Adrenal gland (tissue), 9 donors: ENCODE measurements at regions not wholly inside any gene's neighbourhood (a gene's known extent, or its start where the extent isn't known, plus 50 kb on each side); places are given as distances from the start of the nearest gene placed in this dataset.

Source experiments
- DNase-seq, 7 donors: peaks; one replicate each; pipeline ENCODE4 v3.0.0-alpha.2; 2019 to 2020
- H3K27ac ChIP-seq, 5 donors: fragments of 200-600 bp; sonication (generic) in 4 of 5; 1 replicate in 3 of 5; 2 replicates in 2 of 5; pipeline versions ENCODE4 v1.5.1 to v1.8.0; 2016 to 2020; ENCODE audit warnings: mild to moderate bottlenecking in 1 of 5
- H3K27me3 ChIP-seq: fragments of 200-600 bp; 2 replicates; pipeline ENCODE4 v1.8.0; 2021
- H3K36me3 ChIP-seq, 2 donors: fragments of 200-600 bp; replicated peaks in 1 of 2; 1 replicate in 1 of 2; 2 replicates in 1 of 2; pipeline versions ENCODE4 v1.5.1 to v1.8.0; 2018 to 2022
- H3K4me1 ChIP-seq, 2 donors: fragments of 200-600 bp; replicated peaks in 1 of 2; 1 replicate in 1 of 2; 2 replicates in 1 of 2; pipeline versions ENCODE4 v1.5.1 to v1.8.0; 2018 to 2021
- H3K4me3 ChIP-seq, 4 donors: fragments of 200-600 bp; sonication (generic) in 3 of 4; one replicate each; pipeline ENCODE4 v1.5.1; 2016 to 2018
- H3K9me3 ChIP-seq, 3 donors: fragments of 200-600 bp; sonication (generic) in 1 of 3; replicated peaks in 1 of 3; 1 replicate in 2 of 3; 2 replicates in 1 of 3; pipeline versions ENCODE4 v1.5.1 to v1.8.0; 2016 to 2021
- CTCF ChIP-seq, 6 experiments: fragments of 450-650 bp in 4 of 6; fragments of 200-600 bp in 2 of 6; sonication (generic) in 1 of 6; IDR thresholded peaks; 1 replicate in 5 of 6; 2 replicates in 1 of 6; pipeline versions ENCODE4 v1.5.1 to v1.8.0; 2016 to 2021; ENCODE audit warnings: antibody characterized with exemption in 6 of 6, mild to moderate bottlenecking in 2 of 6, moderate library complexity in 1 of 6
- POLR2A ChIP-seq, 2 donors: fragments of 450-650 bp; IDR thresholded peaks; one replicate each; pipeline ENCODE4 v1.6.1; 2017; ENCODE audit warnings: antibody characterized with exemption in 2 of 2, mild to moderate bottlenecking in 2 of 2, moderate library complexity in 1 of 2
- WGBS, 4 donors: extraction: QIAGEN DNeasy Blood & Tissue Kit in 2 of 4; methylation state at CpG; one replicate each; pipeline versions ENCODE4 v1.1.5 to v1.1.7; 2013 to 2017; 5-methylcytosine and 5-hydroxymethylcytosine counted together
- intact Hi-C, 2 donors: fragments of 100-400 bp; cut with DNase I; formaldehyde crosslinking; loops; one replicate each; pipeline versions ENCODE4 v1.14.1 to v1.15.0; 2022 to 2023
- small RNA-seq, 2 donors: library from RNA; depleted of rRNA; stranded (forward); fragments of <200 nt; gene quantifications; one replicate each; pipeline ENCODE3, GENCODE V24; 2016
- donor health status: healthy with polysubstance abuse.
- donor health status: Bipolar disorder and iron deficiency.
- donor health status: DM: yes; HTN: yes; CAD: no.
- donor health status: DM: no; HTN: no; CAD: no.
- donor health status: DM: no; HTN: no; CAD: no.

- Histone ChIP-seq H3K9me3 (no peaks in the 10 kb centered on the region), H3K27ac (no peak overlapping the region), H3K27me3 (no peaks in the 10 kb centered on the region), H3K36me3 (no peaks in the 10 kb centered on the region), H3K4me1 (no peaks in the 10 kb centered on the region), H3K4me3 (no peak overlapping the region)
- 51 to 57% (median 53%) methylated on average over 4 of the region's 4 CpGs for WGBS, 4 donors
- no peak for DNase-seq
- no peak for TF ChIP-seq CTCF (IDR thresholded peaks at IDR 0.05)
- TF ChIP-seq POLR2A (IDR thresholded peaks at IDR 0.05) = no peak
- intact Hi-C loops = no loop called here
These were observed 59.3 kb upstream of the PLSCR5 start for GRCh38 chr3:146664403-146664802.

- WGBS, 4 donors = 57 to 87% (median 74%) methylated on average over 2 of the region's 2 CpGs
- H3K4me1 ChIP-seq = no peaks in the 10 kb centered on the region
- no peaks in the 10 kb centered on the region for H3K36me3 ChIP-seq
- TF ChIP-seq POLR2A (IDR thresholded peaks at IDR 0.05) (no peak), CTCF (IDR thresholded peaks at IDR 0.05) (no peak)
- intact Hi-C loops = no loop called here
- H3K27ac ChIP-seq = no peak overlapping the region
- H3K4me3 ChIP-seq = no peak overlapping the region
- H3K27me3 ChIP-seq = no peaks in the 10 kb centered on the region
- no peak for DNase-seq
- no peaks in the 10 kb centered on the region for H3K9me3 ChIP-seq
These were observed 53.7 kb upstream of the PLSCR5 start for GRCh38 chr3:146658841-146659240.

- Histone ChIP-seq H3K27me3 (no peaks in the 10 kb centered on the region), H3K36me3 (no peaks in the 10 kb centered on the region), H3K27ac (no peak overlapping the region), H3K9me3 (no peaks in the 10 kb centered on the region), H3K4me3 (no peak overlapping the region), H3K4me1 (no peaks in the 10 kb centered on the region)
- 37 to 49% (median 42%) methylated on average over 3 of the region's 3 CpGs for WGBS, 4 donors
- no peak for DNase-seq
- TF ChIP-seq CTCF (IDR thresholded peaks at IDR 0.05) = no peak
- TF ChIP-seq POLR2A (IDR thresholded peaks at IDR 0.05) = no peak
- intact Hi-C loops = no loop called here
These were observed 50.3 kb upstream of the PLSCR5 start for GRCh38 chr3:146655333-146655996.

Small RNAs in the stretch of these regions (small RNA-seq; reads per million reads assigned to genes)
- 0 reads per million in 2 donors for gene RNU6-505P
